Thyroid gland (tissue), 4 donors: ENCODE measurements at regions not wholly inside any gene's neighbourhood (a gene's known extent, or its start where the extent isn't known, plus 50 kb on each side); places are given as distances from the start of the nearest gene placed in this dataset.

Experiments used
- DNase-seq, 2 donors: peaks; one replicate each; pipeline ENCODE4 v3.0.0-alpha.2; 2019
- H3K27ac ChIP-seq, 3 donors: fragments of 200-600 bp; sonication (generic); 1 replicate in 2 of 3; 2 replicates in 1 of 3; pipeline ENCODE4 v1.5.1; 2016 to 2019; ENCODE audit warnings: mild to moderate bottlenecking in 1 of 3, moderate library complexity in 1 of 3
- H3K27me3 ChIP-seq: fragments of 200-600 bp; sonication (generic); one replicate; pipeline ENCODE4 v1.5.1; 2019
- H3K36me3 ChIP-seq, 2 donors: fragments of 200-600 bp; sonication (generic); one replicate each; pipeline ENCODE4 v1.5.1; 2016 to 2019
- H3K4me1 ChIP-seq, 2 donors: fragments of 200-600 bp; sonication (generic); one replicate each; pipeline ENCODE4 v1.5.1; 2017 to 2019
- H3K4me3 ChIP-seq, 3 donors: fragments of 200-600 bp; sonication (generic); replicated peaks in 1 of 3; 1 replicate in 2 of 3; 2 replicates in 1 of 3; pipeline ENCODE4 v1.5.1; 2016; ENCODE audit warnings: mild to moderate bottlenecking in 1 of 3
- H3K9me3 ChIP-seq: fragments of 200-600 bp; sonication (generic); one replicate; pipeline ENCODE4 v1.5.1; 2017
- POLR2A ChIP-seq, 2 donors: fragments of 450-650 bp; IDR thresholded peaks; one replicate each; pipeline ENCODE4 v1.6.1; 2017; ENCODE audit warnings: antibody characterized with exemption in 2 of 2, mild to moderate bottlenecking in 2 of 2, moderate library complexity in 1 of 2
- WGBS, 2 donors: methylation state at CpG; one replicate each; pipeline ENCODE4 v1.1.5; 2017; 5-methylcytosine and 5-hydroxymethylcytosine counted together
- intact Hi-C: fragments of 100-400 bp; cut with DNase I; formaldehyde crosslinking; loops from one replicate; pipeline ENCODE4 v1.15.1; 2023
- TF ChIP-seq, protein P1 (sequence below), 6 experiments: fragments of 200-600 bp in 3 of 6; fragments of 450-650 bp in 3 of 6; sonication (generic) in 3 of 6; IDR thresholded peaks; one replicate each; pipeline ENCODE4 v1.5.1; 2016 to 2019; ENCODE audit warnings: antibody characterized with exemption in 6 of 6, mild to moderate bottlenecking in 2 of 6, inconsistent platforms in 1 of 6, moderate library complexity in 1 of 6

DNA sequence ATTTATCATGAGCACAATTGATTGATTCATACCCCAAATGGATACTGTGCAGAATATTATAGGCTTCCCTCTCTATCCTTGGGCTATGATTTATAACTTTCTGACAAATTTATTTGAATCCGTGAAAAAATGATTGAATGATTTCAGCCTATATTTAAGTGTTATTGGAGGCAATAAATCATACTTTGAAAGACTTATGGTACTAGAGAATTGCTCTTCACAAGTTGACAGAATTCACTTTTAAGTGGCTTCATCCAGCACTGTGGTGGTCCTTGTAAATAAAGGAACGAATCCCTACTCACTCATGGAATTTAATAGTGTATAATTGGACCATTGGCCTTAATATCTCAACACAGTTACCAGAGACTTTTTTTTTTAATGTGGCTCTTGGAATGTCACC is 174.8 kb upstream of the TLL1 start:
- WGBS, 2 donors: 49 to 92% methylated on average over 2 of the region's 2 CpGs
- intact Hi-C loops: no loop called here
- Histone ChIP-seq H3K4me3 (no peak overlapping the region), H3K27me3 (no peaks in the 10 kb centered on the region), H3K4me1 (no peaks in the 10 kb centered on the region), H3K36me3 (no peaks in the 10 kb centered on the region), H3K9me3 (no peaks in the 10 kb centered on the region), H3K27ac (no peak overlapping the region)
- TF ChIP-seq POLR2A (IDR thresholded peaks at IDR 0.05): no peak
- TF ChIP-seq, protein P1, sequence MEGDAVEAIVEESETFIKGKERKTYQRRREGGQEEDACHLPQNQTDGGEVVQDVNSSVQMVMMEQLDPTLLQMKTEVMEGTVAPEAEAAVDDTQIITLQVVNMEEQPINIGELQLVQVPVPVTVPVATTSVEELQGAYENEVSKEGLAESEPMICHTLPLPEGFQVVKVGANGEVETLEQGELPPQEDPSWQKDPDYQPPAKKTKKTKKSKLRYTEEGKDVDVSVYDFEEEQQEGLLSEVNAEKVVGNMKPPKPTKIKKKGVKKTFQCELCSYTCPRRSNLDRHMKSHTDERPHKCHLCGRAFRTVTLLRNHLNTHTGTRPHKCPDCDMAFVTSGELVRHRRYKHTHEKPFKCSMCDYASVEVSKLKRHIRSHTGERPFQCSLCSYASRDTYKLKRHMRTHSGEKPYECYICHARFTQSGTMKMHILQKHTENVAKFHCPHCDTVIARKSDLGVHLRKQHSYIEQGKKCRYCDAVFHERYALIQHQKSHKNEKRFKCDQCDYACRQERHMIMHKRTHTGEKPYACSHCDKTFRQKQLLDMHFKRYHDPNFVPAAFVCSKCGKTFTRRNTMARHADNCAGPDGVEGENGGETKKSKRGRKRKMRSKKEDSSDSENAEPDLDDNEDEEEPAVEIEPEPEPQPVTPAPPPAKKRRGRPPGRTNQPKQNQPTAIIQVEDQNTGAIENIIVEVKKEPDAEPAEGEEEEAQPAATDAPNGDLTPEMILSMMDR (IDR thresholded peaks at IDR 0.05): no peak
- no peak for DNase-seq

DNA sequence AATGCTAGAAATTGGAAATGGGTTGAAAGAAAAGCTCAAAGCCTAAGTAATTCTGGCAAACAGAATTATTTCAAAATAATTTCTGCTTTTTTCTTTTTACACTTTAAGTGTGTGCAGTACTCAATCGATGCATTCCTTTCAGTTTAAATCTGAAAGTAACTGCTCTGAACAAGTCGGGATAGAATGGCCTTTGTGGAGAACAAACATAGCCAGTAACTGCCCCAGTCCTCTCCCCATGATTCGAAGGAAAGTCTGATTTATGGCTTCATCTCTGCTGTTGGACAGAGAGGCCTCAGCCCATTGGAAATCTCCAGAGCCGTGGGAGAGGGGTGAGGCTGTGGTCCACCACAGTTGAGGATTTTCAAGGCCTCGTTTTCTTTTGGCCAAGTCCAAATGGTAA is 174.0 kb upstream of the TLL1 start:
- intact Hi-C loops: no loop called here
- 88 to 89% methylated on average over 5 of the region's 5 CpGs for WGBS, 2 donors
- no peaks in the 10 kb centered on the region for H3K36me3 ChIP-seq
- H3K27me3 ChIP-seq: no peaks in the 10 kb centered on the region
- TF ChIP-seq, protein P1 (IDR thresholded peaks at IDR 0.05): no peak
- TF ChIP-seq POLR2A (IDR thresholded peaks at IDR 0.05): no peak
- H3K4me1 ChIP-seq: no peaks in the 10 kb centered on the region
- no peak for DNase-seq
- no peak overlapping the region for H3K4me3 ChIP-seq
- no peaks in the 10 kb centered on the region for H3K9me3 ChIP-seq
- H3K27ac ChIP-seq: no peak overlapping the region

DNA sequence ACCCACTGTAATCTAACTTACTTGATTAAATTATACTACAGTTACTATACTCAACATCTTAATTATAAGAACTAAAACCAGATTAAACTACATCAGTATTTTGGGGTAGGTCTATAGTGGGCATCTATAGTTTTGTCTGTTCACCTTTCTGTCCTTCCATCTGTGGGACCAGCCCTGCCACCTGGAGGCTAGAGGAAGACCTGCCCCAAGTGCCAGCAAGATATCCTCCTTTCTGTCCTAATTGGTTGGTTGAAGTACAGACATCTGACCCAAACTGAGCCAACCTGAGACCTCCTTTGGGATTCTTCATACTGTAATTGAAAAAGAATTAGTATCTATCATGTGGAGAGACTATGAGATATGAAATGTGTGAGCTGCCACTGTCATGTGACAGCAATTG is 172.2 kb upstream of the TLL1 start:
- H3K27ac ChIP-seq: no peak overlapping the region
- no peak overlapping the region for H3K4me3 ChIP-seq
- no peak for DNase-seq
- intact Hi-C loops: no loop called here
- no peaks in the 10 kb centered on the region for H3K36me3 ChIP-seq
- TF ChIP-seq, protein P1 (IDR thresholded peaks at IDR 0.05): no peak
- TF ChIP-seq POLR2A (IDR thresholded peaks at IDR 0.05): no peak
- no peaks in the 10 kb centered on the region for H3K27me3 ChIP-seq
- no peaks in the 10 kb centered on the region for H3K9me3 ChIP-seq
- H3K4me1 ChIP-seq: no peaks in the 10 kb centered on the region

DNA sequence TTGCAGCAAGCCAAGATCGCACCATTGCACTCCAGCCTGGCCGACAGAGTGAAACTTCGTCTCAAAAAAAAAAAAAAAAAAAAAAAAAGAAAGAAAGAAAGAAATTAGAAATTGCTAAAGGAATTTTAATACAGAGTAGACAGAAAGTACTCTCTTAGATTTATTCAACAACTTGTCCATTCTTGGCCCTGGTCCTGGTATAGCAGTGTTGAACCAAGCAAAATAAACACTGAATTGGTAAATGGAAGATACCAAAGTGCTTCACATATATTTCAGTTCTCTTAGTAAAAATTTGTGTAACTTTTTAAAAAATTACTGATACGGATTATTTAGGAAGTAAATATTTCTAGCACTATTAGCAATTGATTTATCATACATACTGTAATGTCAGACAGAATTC is 165.9 kb upstream of the TLL1 start:
- Histone ChIP-seq H3K9me3 (no peaks in the 10 kb centered on the region), H3K36me3 (no peaks in the 10 kb centered on the region), H3K27ac (no peak overlapping the region), H3K4me1 (no peaks in the 10 kb centered on the region), H3K27me3 (no peaks in the 10 kb centered on the region), H3K4me3 (no peak overlapping the region)
- DNase-seq: no peak
- WGBS, 2 donors: 82 to 84% methylated on average over 4 of the region's 4 CpGs
- TF ChIP-seq, protein P1 (IDR thresholded peaks at IDR 0.05): no peak
- no peak for TF ChIP-seq POLR2A (IDR thresholded peaks at IDR 0.05)
- intact Hi-C loops: no loop called here

DNA sequence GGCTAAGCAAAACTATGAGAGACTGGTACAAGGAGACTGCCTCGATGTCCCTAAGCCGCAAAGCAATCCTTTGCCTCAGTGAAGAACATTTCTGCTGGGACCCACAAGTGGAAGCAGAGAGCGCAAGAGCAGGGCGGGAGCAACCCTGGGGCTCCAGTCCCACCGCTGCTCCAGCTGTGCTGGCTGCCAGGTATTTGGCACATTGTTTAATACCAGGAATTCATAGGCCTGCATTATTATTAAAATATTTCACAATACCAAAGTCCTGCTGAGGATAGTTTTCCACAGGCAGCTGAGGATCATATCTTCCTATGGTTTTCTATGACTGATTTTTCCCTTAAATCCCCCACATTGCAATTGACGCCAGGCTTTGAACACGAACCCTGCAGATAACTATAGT is 163.5 kb upstream of the TLL1 start:
- no peak overlapping the region for H3K27ac ChIP-seq
- no peaks in the 10 kb centered on the region for H3K27me3 ChIP-seq
- H3K4me3 ChIP-seq: no peak overlapping the region
- intact Hi-C loops: no loop called here
- no peak for DNase-seq
- WGBS, 2 donors: 75 to 77% methylated on average over 7 of the region's 7 CpGs
- no peak for TF ChIP-seq POLR2A (IDR thresholded peaks at IDR 0.05)
- TF ChIP-seq, protein P1 (IDR thresholded peaks at IDR 0.05): no peak
- no peaks in the 10 kb centered on the region for H3K36me3 ChIP-seq
- H3K4me1 ChIP-seq: no peaks in the 10 kb centered on the region
- no peaks in the 10 kb centered on the region for H3K9me3 ChIP-seq
